Progenitor cell of endocrine pancreas (in vitro differentiated cells): ENCODE measurements at regions not wholly inside any gene's neighbourhood (a gene's known extent, or its start where the extent isn't known, plus 50 kb on each side); places are given as distances from the start of the nearest gene placed in this dataset.
"Not testable (repeated sequence)": the region's sequence is repeated elsewhere in the genome, so short reads cannot be mapped to it uniquely, and the experiment has no call there.

Source experiments
- DNase-seq: peaks from one replicate; pipeline ENCODE4 v3.0.0; 2021; ENCODE audit warnings: low spot score; ENCODE audit not compliant: unreplicated experiment
- H3K27ac Mint-ChIP-seq: 2 replicates; pipeline ENCODE4 v1.8.0; 2021; ENCODE audit warnings: mild to moderate bottlenecking, moderate library complexity, mixed read lengths
- H3K27me3 Mint-ChIP-seq: 2 replicates; pipeline ENCODE4 v1.8.0; 2021; ENCODE audit warnings: mixed read lengths
- H3K36me3 Mint-ChIP-seq: 2 replicates; pipeline ENCODE4 v1.8.0; 2022; ENCODE audit warnings: mixed read lengths; ENCODE audit not compliant: insufficient read depth
- H3K4me1 Mint-ChIP-seq: 2 replicates; pipeline ENCODE4 v1.8.0; 2021; ENCODE audit warnings: low read depth, mixed read lengths
- H3K4me3 Mint-ChIP-seq: 2 replicates; pipeline ENCODE4 v1.8.0; 2021; ENCODE audit warnings: low read depth, mild to moderate bottlenecking, moderate library complexity, mixed read lengths
- H3K9me3 Mint-ChIP-seq: 2 replicates; pipeline ENCODE4 v1.8.0; 2021; ENCODE audit warnings: low read depth, mixed read lengths
- TF ChIP-seq, protein P1 (sequence below): fragments of 200-600 bp; sonication (generic); IDR thresholded peaks from one replicate; pipeline ENCODE4 v1.5.0; 2021; ENCODE audit warnings: antibody characterized with exemption, mild to moderate bottlenecking; ENCODE audit not compliant: unreplicated experiment

GRCh38 chr21:27885296-27885711 lies 918.4 kb upstream of the ADAMTS5 start:
- TF ChIP-seq, protein P1, sequence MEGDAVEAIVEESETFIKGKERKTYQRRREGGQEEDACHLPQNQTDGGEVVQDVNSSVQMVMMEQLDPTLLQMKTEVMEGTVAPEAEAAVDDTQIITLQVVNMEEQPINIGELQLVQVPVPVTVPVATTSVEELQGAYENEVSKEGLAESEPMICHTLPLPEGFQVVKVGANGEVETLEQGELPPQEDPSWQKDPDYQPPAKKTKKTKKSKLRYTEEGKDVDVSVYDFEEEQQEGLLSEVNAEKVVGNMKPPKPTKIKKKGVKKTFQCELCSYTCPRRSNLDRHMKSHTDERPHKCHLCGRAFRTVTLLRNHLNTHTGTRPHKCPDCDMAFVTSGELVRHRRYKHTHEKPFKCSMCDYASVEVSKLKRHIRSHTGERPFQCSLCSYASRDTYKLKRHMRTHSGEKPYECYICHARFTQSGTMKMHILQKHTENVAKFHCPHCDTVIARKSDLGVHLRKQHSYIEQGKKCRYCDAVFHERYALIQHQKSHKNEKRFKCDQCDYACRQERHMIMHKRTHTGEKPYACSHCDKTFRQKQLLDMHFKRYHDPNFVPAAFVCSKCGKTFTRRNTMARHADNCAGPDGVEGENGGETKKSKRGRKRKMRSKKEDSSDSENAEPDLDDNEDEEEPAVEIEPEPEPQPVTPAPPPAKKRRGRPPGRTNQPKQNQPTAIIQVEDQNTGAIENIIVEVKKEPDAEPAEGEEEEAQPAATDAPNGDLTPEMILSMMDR: no peak
- Mint-ChIP-seq H3K27ac (no peak overlapping the region), H3K9me3 (peaks cover 7% of the 10 kb centered on the region), H3K4me1 (no peaks in the 10 kb centered on the region), H3K36me3 (no peaks in the 10 kb centered on the region), H3K27me3 (no peaks in the 10 kb centered on the region), H3K4me3 (no peak overlapping the region)
- DNase-seq: no peak

GRCh38 chr21:27881331-27881730 lies 914.4 kb upstream of the ADAMTS5 start:
- H3K4me3 Mint-ChIP-seq, H3K27ac Mint-ChIP-seq, DNase-seq: not testable (repeated sequence)

GRCh38 chr21:27872411-27872810 lies 905.5 kb upstream of the ADAMTS5 start:
- not testable (repeated sequence) for H3K4me3 Mint-ChIP-seq, DNase-seq
- peaks cover 20% of the 10 kb centered on the region for H3K9me3 Mint-ChIP-seq

More at GRCh38 chr21:27881331-27881730, 914.4 kb upstream of the ADAMTS5 start:
- not testable (repeated sequence) for H3K9me3 Mint-ChIP-seq, H3K36me3 Mint-ChIP-seq, H3K4me1 Mint-ChIP-seq, H3K27me3 Mint-ChIP-seq

DNA sequence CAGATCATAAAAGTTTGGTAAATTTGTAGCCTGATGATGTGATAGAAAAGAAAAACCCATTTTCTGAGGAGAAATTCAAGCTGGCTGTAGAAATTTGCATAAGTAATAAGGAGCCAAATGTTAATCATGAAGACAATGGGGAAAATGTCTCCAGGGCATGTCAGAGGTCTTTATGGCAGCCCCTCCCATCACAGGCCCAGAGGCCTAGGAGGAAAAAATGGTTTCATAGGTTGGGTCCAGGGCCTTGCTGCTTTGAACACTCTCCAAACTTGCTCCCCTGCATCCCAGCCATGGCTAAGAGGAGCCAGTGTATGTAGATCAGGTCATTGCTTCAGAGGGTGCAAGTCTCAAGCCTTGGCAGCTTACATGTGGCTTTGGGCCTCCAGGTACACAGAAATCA lies 903.9 kb upstream of the ADAMTS5 start:
- not testable (repeated sequence) for DNase-seq, H3K27me3 Mint-ChIP-seq, H3K4me1 Mint-ChIP-seq, H3K27ac Mint-ChIP-seq, H3K36me3 Mint-ChIP-seq, H3K4me3 Mint-ChIP-seq
- peaks cover 20% of the 10 kb centered on the region for H3K9me3 Mint-ChIP-seq

More at GRCh38 chr21:27872411-27872810, 905.5 kb upstream of the ADAMTS5 start:
- not testable (repeated sequence) for H3K27me3 Mint-ChIP-seq, H3K4me1 Mint-ChIP-seq, H3K27ac Mint-ChIP-seq, H3K36me3 Mint-ChIP-seq

DNA sequence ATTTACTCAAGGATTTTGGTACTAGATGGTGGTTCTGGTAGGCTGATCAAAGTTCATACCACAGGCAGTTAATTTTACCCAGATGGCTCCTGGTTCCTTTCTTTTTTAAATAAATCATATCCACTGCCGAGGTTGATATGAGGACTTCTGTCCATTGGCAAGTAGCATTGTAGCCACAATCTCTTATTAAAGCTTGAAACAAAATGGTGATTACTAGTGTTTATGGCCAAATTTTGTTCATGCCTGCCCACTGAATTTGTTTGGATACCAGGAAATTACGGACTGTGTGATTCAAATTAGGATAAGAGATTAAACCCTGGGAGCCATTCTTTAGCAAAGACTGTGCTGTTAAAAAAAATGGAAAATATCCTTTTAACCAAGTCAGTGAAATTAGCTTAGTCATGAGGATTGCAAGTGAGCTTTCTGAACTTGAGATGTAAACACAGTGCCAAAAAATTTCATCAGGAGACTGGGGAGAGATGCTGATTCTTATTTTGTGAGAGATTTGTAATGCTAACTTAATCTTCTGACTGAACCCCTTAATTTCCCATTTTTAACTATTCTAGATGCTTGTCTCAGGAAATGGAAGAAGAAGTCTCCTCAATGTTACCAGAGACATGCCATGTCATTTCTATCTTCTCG lies 893.5 kb upstream of the ADAMTS5 start:
- not testable (repeated sequence) for H3K27me3 Mint-ChIP-seq, H3K4me3 Mint-ChIP-seq, H3K4me1 Mint-ChIP-seq, H3K27ac Mint-ChIP-seq, H3K36me3 Mint-ChIP-seq, DNase-seq, H3K9me3 Mint-ChIP-seq

DNA sequence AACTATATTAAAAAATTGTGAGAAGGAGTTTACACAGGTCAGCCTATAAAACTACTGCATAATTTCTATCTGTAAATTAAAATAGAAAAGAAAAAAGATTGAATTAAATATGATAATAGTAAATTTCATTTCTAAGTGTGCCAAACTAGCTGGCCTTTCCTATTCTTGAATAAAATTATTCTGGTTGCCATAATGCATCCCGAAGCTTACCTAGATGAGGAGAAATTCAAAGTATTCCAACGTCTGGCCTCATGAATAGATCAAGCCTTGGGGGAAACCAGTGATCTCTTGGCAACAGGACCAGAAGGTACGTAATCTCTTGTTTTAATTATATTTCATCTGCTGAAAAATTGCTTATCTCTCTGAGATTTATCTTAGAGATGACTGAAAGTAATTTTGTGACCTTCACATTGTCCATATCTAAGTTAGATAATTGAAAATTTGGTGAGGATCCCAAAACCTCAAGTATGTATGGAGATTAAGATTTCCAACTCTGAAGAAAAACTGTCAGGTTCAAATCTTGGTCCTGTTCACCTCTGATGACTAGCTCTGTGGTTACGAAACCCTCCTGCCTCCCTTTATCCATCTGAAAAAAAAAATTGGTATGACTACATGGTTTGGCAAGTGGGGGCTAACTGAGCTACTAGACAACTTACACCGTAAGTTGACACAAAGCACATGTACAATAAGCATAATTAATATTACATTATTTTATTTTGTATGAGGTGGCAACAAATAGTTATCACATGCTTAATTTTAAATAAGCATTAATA lies 891.4 kb upstream of the ADAMTS5 start:
- not testable (repeated sequence) for H3K27ac Mint-ChIP-seq, H3K36me3 Mint-ChIP-seq, H3K4me1 Mint-ChIP-seq, H3K4me3 Mint-ChIP-seq, H3K9me3 Mint-ChIP-seq, DNase-seq, H3K27me3 Mint-ChIP-seq

DNA sequence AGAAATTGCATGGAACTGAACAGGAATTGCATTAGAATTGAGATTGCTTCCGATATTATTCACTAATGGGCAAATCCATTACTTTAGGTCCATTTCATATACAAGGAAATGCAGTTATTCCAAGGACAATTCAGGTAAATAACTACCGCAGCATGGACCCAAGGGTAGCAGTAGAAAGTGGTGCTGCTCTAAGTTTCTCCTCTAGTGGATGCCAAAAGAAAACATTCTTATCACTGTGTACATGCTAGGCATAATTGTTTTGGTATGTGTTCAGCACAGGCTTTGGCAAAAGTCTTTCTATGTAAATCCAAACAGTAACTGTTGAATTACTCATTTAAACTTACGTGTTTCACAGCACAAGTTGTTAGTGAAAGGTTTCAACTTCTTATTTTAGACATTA lies 890.1 kb upstream of the ADAMTS5 start:
- H3K4me1 Mint-ChIP-seq, H3K27me3 Mint-ChIP-seq, H3K4me3 Mint-ChIP-seq, DNase-seq, H3K9me3 Mint-ChIP-seq, H3K36me3 Mint-ChIP-seq, H3K27ac Mint-ChIP-seq: not testable (repeated sequence)

- H3K36me3 Mint-ChIP-seq: no peaks in the 10 kb centered on the region
- H3K4me3 Mint-ChIP-seq: no peak overlapping the region
- no peaks in the 10 kb centered on the region for H3K9me3 Mint-ChIP-seq
- no peaks in the 10 kb centered on the region for H3K4me1 Mint-ChIP-seq
- no peak overlapping the region for H3K27ac Mint-ChIP-seq
- TF ChIP-seq, protein P1: no peak
- no peaks in the 10 kb centered on the region for H3K27me3 Mint-ChIP-seq
- no peak for DNase-seq
Measured at GRCh38 chr21:27841084-27841672, 874.3 kb upstream of the ADAMTS5 start.
